H1 (cell line): ENCODE measurements at regions not wholly inside any gene's neighbourhood (a gene's known extent, or its start where the extent isn't known, plus 50 kb on each side); places are given as distances from the start of the nearest gene placed in this dataset.

Experiments
- CTCF ChIA-PET: fragments of 300-600 bp; sonication (Branson Sonifier 250); formaldehyde crosslinking; loops from one replicate; lab custom pipeline; 2021; ENCODE audit not compliant: partially characterized antibody; lab: Charles Lee
- POLR2A ChIA-PET: fragments of 300-600 bp; sonication (Branson Sonifier 250); formaldehyde crosslinking; loops from one replicate; lab custom pipeline; 2021; ENCODE audit warnings: inconsistent platforms; ENCODE audit not compliant: partially characterized antibody; lab: Charles Lee
- DNase-seq, 2 experiments: peaks; one replicate each; pipeline versions ENCODE4 v3.0.0 to v3.0.0-alpha.2; 2010 to 2022; ENCODE audit warnings: low spot score in 2 of 2, low read depth in 1 of 2, mixed read lengths in 1 of 2
- FAIRE-seq: peaks from 2 replicates; lab custom pipeline; 2011; peaks lifted over from hg19 to GRCh38; lab: Jason Lieb, UNC
- H2AFZ ChIP-seq: 2 replicates; pipeline ENCODE4 v1.8.1; 2012; ENCODE audit warnings: low read length, inconsistent platforms
- H2AK5ac ChIP-seq: 2 replicates; pipeline ENCODE4 v1.6.1; 2013; ENCODE audit warnings: low read depth, low read length
- H2BK120ac ChIP-seq: replicated peaks from 2 replicates; pipeline ENCODE3; 2013; ENCODE audit warnings: low read depth, low read length, inconsistent platforms
- H2BK12ac ChIP-seq: 2 replicates; pipeline ENCODE4 v1.6.1; 2013; ENCODE audit warnings: low read depth, low read length
- H2BK15ac ChIP-seq: 2 replicates; pipeline ENCODE4 v1.6.1; 2013; ENCODE audit warnings: low read length
- H2BK20ac ChIP-seq: 2 replicates; pipeline ENCODE4 v1.6.1; 2013; ENCODE audit warnings: low read length
- H2BK5ac ChIP-seq: 2 replicates; pipeline ENCODE4 v1.6.1; 2013; ENCODE audit warnings: low read depth, low read length
- H3K14ac ChIP-seq: 2 replicates; pipeline ENCODE4 v1.6.1; 2013; ENCODE audit warnings: inconsistent platforms; ENCODE audit not compliant: insufficient read length
- H3K18ac ChIP-seq: 2 replicates; pipeline ENCODE4 v1.6.1; 2013; ENCODE audit warnings: low read length; ENCODE audit errors: extremely low read depth
- H3K23ac ChIP-seq: 2 replicates; pipeline ENCODE4 v1.6.1; 2013; ENCODE audit warnings: inconsistent platforms; ENCODE audit not compliant: insufficient read length
- H3K23me2 ChIP-seq: 2 replicates; pipeline ENCODE4 v1.6.1; 2013; ENCODE audit warnings: low read depth, low read length
- H3K27ac ChIP-seq: 2 replicates; pipeline ENCODE4 v1.6.1; 2011; ENCODE audit warnings: low read depth, low read length, inconsistent platforms
- H3K27me3 ChIP-seq, 4 experiments: replicated peaks in 1 of 4; 1 replicate in 1 of 4; 2 replicates in 3 of 4; pipeline versions ENCODE4 v1.6.1 to v1.8.1; 2011 to 2013; ENCODE audit warnings: low read length in 3 of 4, mild to moderate bottlenecking in 3 of 4, inconsistent platforms in 2 of 4, mixed read lengths in 2 of 4, moderate library complexity in 1 of 4; ENCODE audit not compliant: control insufficient read depth in 3 of 4, insufficient read depth in 3 of 4; ENCODE audit errors: extremely low read depth in 1 of 4
- H3K36me3 ChIP-seq, 4 experiments: 2 replicates each; pipeline versions ENCODE4 v1.6.1 to v1.8.1; 2011 to 2013; ENCODE audit warnings: mild to moderate bottlenecking in 4 of 4, low read length in 3 of 4, moderate library complexity in 2 of 4, control low read depth in 1 of 4, inconsistent platforms in 1 of 4; ENCODE audit not compliant: insufficient read depth in 4 of 4, control insufficient read depth in 2 of 4
- H3K4ac ChIP-seq: replicated peaks from 2 replicates; pipeline ENCODE3; 2013; ENCODE audit warnings: low read length, low read depth, mixed read lengths, inconsistent platforms; ENCODE audit not compliant: insufficient read length
- H3K4me1 ChIP-seq, 4 experiments: replicated peaks in 1 of 4; 1 replicate in 1 of 4; 2 replicates in 3 of 4; pipeline versions ENCODE4 v1.6.1 to v1.8.1; 2011 to 2013; ENCODE audit warnings: low read length in 3 of 4, inconsistent platforms in 2 of 4, mixed read lengths in 1 of 4; ENCODE audit not compliant: insufficient read depth in 4 of 4, control insufficient read depth in 3 of 4
- H3K4me2 ChIP-seq, 2 experiments: 2 replicates each; pipeline versions ENCODE4 v1.6.1 to v1.8.1; 2011 to 2013; ENCODE audit warnings: low read depth in 2 of 2, low read length in 2 of 2, control low read depth in 1 of 2, inconsistent platforms in 1 of 2, mild to moderate bottlenecking in 1 of 2; ENCODE audit not compliant: insufficient read depth in 1 of 2
- H3K4me3 ChIP-seq, 4 experiments: fragments of 200-600, 300-600 bp in 1 of 4; sonication (generic), shearing (Covaris generic), sonication (Bioruptor Twin) in 1 of 4; 2 replicates each; pipeline versions ENCODE4 v1.5.1 to v1.8.1; 2011 to 2016; ENCODE audit warnings: low read length in 4 of 4, low read depth in 3 of 4, control low read depth in 2 of 4, inconsistent platforms in 2 of 4, mild to moderate bottlenecking in 2 of 4, mixed read lengths in 1 of 4, moderate library complexity in 1 of 4; ENCODE audit not compliant: insufficient read depth in 2 of 4; ENCODE audit errors: extremely low read depth in 1 of 4
- H3K56ac ChIP-seq: replicated peaks from 2 replicates; pipeline ENCODE3; 2013; ENCODE audit warnings: low read depth, mild to moderate bottlenecking, mixed read lengths, low read length, inconsistent platforms; ENCODE audit not compliant: insufficient read length
- H3K79me1 ChIP-seq: 2 replicates; pipeline ENCODE4 v1.6.1; 2013; ENCODE audit warnings: low read depth, low read length, control low read depth
- H3K79me2 ChIP-seq, 2 experiments: 2 replicates each; pipeline versions ENCODE4 v1.6.1 to v1.8.1; 2012 to 2013; ENCODE audit warnings: low read length in 2 of 2, mild to moderate bottlenecking in 2 of 2, inconsistent platforms in 1 of 2; ENCODE audit not compliant: insufficient read depth in 2 of 2, control insufficient read depth in 1 of 2
- H3K9ac ChIP-seq, 4 experiments: replicated peaks in 1 of 4; 1 replicate in 1 of 4; 2 replicates in 3 of 4; pipeline versions ENCODE4 v1.6.1 to v1.8.1; 2011 to 2013; ENCODE audit warnings: low read depth in 3 of 4, low read length in 3 of 4, control low read depth in 2 of 4, mild to moderate bottlenecking in 2 of 4, moderate library complexity in 2 of 4, inconsistent platforms in 1 of 4; ENCODE audit errors: extremely low read depth in 1 of 4
- H3K9me3 ChIP-seq, 2 experiments: 2 replicates each; pipeline versions ENCODE4 v1.6.1 to v1.8.1; 2012 to 2013; ENCODE audit warnings: mild to moderate bottlenecking in 2 of 2, moderate library complexity in 2 of 2, control low read depth in 1 of 2, inconsistent platforms in 1 of 2, low read depth in 1 of 2, low read length in 1 of 2, mixed read lengths in 1 of 2; ENCODE audit not compliant: insufficient read depth in 2 of 2
- H4K20me1 ChIP-seq, 2 experiments: replicated peaks in 1 of 2; 2 replicates each; pipeline versions ENCODE3 to v1.8.1; 2011 to 2013; ENCODE audit warnings: inconsistent platforms in 2 of 2, low read length in 2 of 2, mild to moderate bottlenecking in 1 of 2; ENCODE audit not compliant: insufficient read depth in 2 of 2, control insufficient read depth in 1 of 2
- H4K5ac ChIP-seq: 2 replicates; pipeline ENCODE4 v1.6.1; 2013; ENCODE audit warnings: low read length, low read depth, mixed read lengths, inconsistent platforms; ENCODE audit not compliant: insufficient read length
- H4K8ac ChIP-seq: 2 replicates; pipeline ENCODE4 v1.8.0; 2013; ENCODE audit warnings: mild to moderate bottlenecking, moderate library complexity, low read length, inconsistent platforms; ENCODE audit not compliant: insufficient read depth; ENCODE audit errors: extremely low read depth
- H4K91ac ChIP-seq: replicated peaks from 2 replicates; pipeline ENCODE3; 2013; ENCODE audit warnings: low read length, mixed read lengths, inconsistent platforms; ENCODE audit not compliant: insufficient read length
- CBX5 ChIP-seq: fragments of 300-800, 300-1000 bp; sonication (generic); IDR thresholded peaks from 2 replicates; pipeline ENCODE4 v1.7.1; 2016; ENCODE audit warnings: antibody characterized with exemption, low read length, low read depth
- CHD2 ChIP-seq: IDR thresholded peaks from 2 replicates; pipeline ENCODE4 v1.6.1; 2012; ENCODE audit warnings: low read length, improper control_type of control experiment
- CTCF ChIP-seq, 3 experiments: IDR thresholded peaks; 1 replicate in 2 of 3; 2 replicates in 1 of 3; pipeline versions ENCODE4 v1.5.1 to v1.6.1; 2011; ENCODE audit warnings: low read length in 3 of 3, mild to moderate bottlenecking in 3 of 3, inconsistent platforms in 2 of 3, low read depth in 1 of 3, moderate library complexity in 1 of 3; ENCODE audit not compliant: insufficient read depth in 1 of 3; ENCODE audit errors: control extremely low read depth in 1 of 3
- FOSL1 ChIP-seq: IDR thresholded peaks from 2 replicates; pipeline ENCODE4 v1.6.1; 2011; ENCODE audit warnings: mild to moderate bottlenecking, low read depth, low read length, moderate library complexity; ENCODE audit not compliant: insufficient read depth
- HDAC6 ChIP-seq: IDR thresholded peaks from one replicate; pipeline ENCODE4 v1.7.1; 2012; ENCODE audit warnings: low read depth, mild to moderate bottlenecking, inconsistent platforms, low read length, moderate library complexity
- JUND ChIP-seq: IDR thresholded peaks from 2 replicates; pipeline ENCODE4 v1.6.1; 2011; ENCODE audit warnings: mild to moderate bottlenecking, improper control_type of control experiment, low read length
- KDM1A ChIP-seq: fragments of 200-600, 300-600 bp; sonication (generic); IDR thresholded peaks from 2 replicates; pipeline ENCODE4 v1.7.1; 2016; ENCODE audit warnings: mild to moderate bottlenecking, low read length, borderline replicate concordance
- KDM5A ChIP-seq: fragments of 200-600 bp; IDR thresholded peaks from 2 replicates; pipeline ENCODE4 v1.7.1; 2012; ENCODE audit warnings: mild to moderate bottlenecking, low read length, inconsistent platforms, mixed read lengths
- NANOG ChIP-seq: IDR thresholded peaks from 2 replicates; pipeline ENCODE4 v1.6.1; 2011; ENCODE audit warnings: low read length, low read depth, mild to moderate bottlenecking, inconsistent platforms; ENCODE audit not compliant: insufficient read depth, poor library complexity, severe bottlenecking
- PHF8 ChIP-seq: fragments of 200-600 bp; sonication (generic); conservative IDR thresholded peaks from 2 replicates; pipeline ENCODE4 v1.7.1; 2012; ENCODE audit warnings: low read depth, mild to moderate bottlenecking, inconsistent platforms, low read length, moderate library complexity
- RFX5 ChIP-seq: IDR thresholded peaks from 2 replicates; pipeline ENCODE4 v1.6.1; 2011; ENCODE audit warnings: low read depth, low read length, improper control_type of control experiment, borderline replicate concordance
- SIRT6 ChIP-seq: IDR thresholded peaks from one replicate; pipeline ENCODE4 v1.7.1; 2012; ENCODE audit warnings: low read length, inconsistent platforms
- WGBS, 2 experiments: shearing (Covaris generic) in 1 of 2; methylation state at CpG; one replicate each; pipeline versions ENCODE4 v1.1.6 to v1.1.7; 2013 to 2015; ENCODE audit warnings: low lambda C conversion rate in 2 of 2, mixed read lengths in 2 of 2, inconsistent platforms in 1 of 2, low coverage in 1 of 2, missing lambda C conversion rate in 1 of 2; ENCODE audit not compliant: insufficient replicate concordance in 2 of 2, insufficient coverage in 1 of 2, insufficient read length in 1 of 2; ENCODE audit errors: extremely low coverage in 1 of 2, missing lambda C conversion rate in 1 of 2; 5-methylcytosine and 5-hydroxymethylcytosine counted together

- Histone ChIP-seq H2BK20ac (no peak overlapping the region), H3K9me3 (0 out of 4 replicates have a peak, but pooled peaks cover 0 to 4% of the 10 kb centered on the region in 2 experiments), H2BK12ac (no peak overlapping the region), H3K36me3 (no peaks in the 10 kb centered on the region), H3K4ac (no peak overlapping the region), H3K9ac (no peak overlapping the region; a peak in 1 of 7 replicates), H3K23me2 (no peaks in the 10 kb centered on the region), H4K20me1 (no peaks in the 10 kb centered on the region), H3K79me2 (no peaks in the 10 kb centered on the region), H3K4me1 (no peaks in the 10 kb centered on the region), H2AFZ (no peak overlapping the region), H2AK5ac (no peak overlapping the region), H3K27me3 (no peaks in the 10 kb centered on the region), H3K79me1 (no peaks in the 10 kb centered on the region), H3K56ac (no peak overlapping the region), H3K4me3 (no peak overlapping the region), H4K5ac (no peak overlapping the region), H3K14ac (no peak overlapping the region), H2BK15ac (no peak overlapping the region), H3K4me2 (no peak overlapping the region), H4K8ac (no peak overlapping the region), H3K27ac (no peak overlapping the region), H3K18ac (no peak overlapping the region), H4K91ac (no peak overlapping the region), H2BK120ac (no peak overlapping the region), H3K23ac (no peak overlapping the region), H2BK5ac (no peak overlapping the region)
- CTCF ChIA-PET = interaction anchor here (0.5 to 1.2 kb wide), 2 partner anchors 11 to 33 kb away, joined by 3 to 4 read pairs; no protein-coding TSS in a partner anchor
- POLR2A ChIA-PET = no interaction called here
- DNase-seq (no peak), FAIRE-seq (no peak)
- 97% methylated on average over 6 of the region's 6 CpGs; no CpG with 5 or more reads in 1 of the 2 experiments for WGBS, 2 experiments
- TF ChIP-seq CHD2 (no peak), FOSL1 (no peak), CBX5 (no peak), SIRT6 (no peak), HDAC6 (no peak), RFX5 (no peak), JUND (no peak), CTCF (IDR thresholded peaks at IDR 0.05; ENCODE audit: control extremely low read depth in 1 of 3, insufficient read depth in 1 of 3, low read depth in 1 of 3, low read length in 3 of 3) (no peak), NANOG (no peak), PHF8 (no peak), KDM5A (no peak), KDM1A (no peak)
Measured at GRCh38 chr10:31116226-31116625, 84.6 kb upstream of the ZNF438 start.
